Loucy (cell line): ENCODE measurements at regions not wholly inside any gene's neighbourhood (a gene's known extent, or its start where the extent isn't known, plus 50 kb on each side); places are given as distances from the start of the nearest gene placed in this dataset.

Experiments
- H2AFZ ChIP-seq: fragments of 200-600 bp; sonication (generic); 2 replicates; pipeline ENCODE4 v1.6.0; 2016; ENCODE audit warnings: antibody characterized with exemption, mild to moderate bottlenecking, low read length, moderate library complexity
- H3F3A ChIP-seq: fragments of 200-600 bp; 2 replicates; pipeline ENCODE4 v1.6.0; 2016; ENCODE audit warnings: antibody characterized with exemption, low read depth, mild to moderate bottlenecking
- H3K27me3 ChIP-seq: fragments of 200-600 bp; sonication (generic); 2 replicates; pipeline ENCODE4 v1.6.1; 2014; ENCODE audit warnings: low read length, mild to moderate bottlenecking; ENCODE audit not compliant: insufficient read depth, poor library complexity, severe bottlenecking
- H3K36me3 ChIP-seq: fragments of 200-600 bp; sonication (generic); 2 replicates; pipeline ENCODE4 v1.6.1; 2016; ENCODE audit warnings: low read length; ENCODE audit not compliant: insufficient read depth
- H3K4me1 ChIP-seq: fragments of 200-600 bp; sonication (generic); 2 replicates; pipeline ENCODE4 v1.5.1; 2014; ENCODE audit warnings: low read length, mild to moderate bottlenecking; ENCODE audit not compliant: insufficient read depth, poor library complexity, severe bottlenecking
- H3K4me2 ChIP-seq: fragments of 200-600 bp; sonication (generic); 2 replicates; pipeline ENCODE4 v1.6.0; 2014; ENCODE audit warnings: antibody characterized with exemption, low read length, low read depth, mild to moderate bottlenecking; ENCODE audit not compliant: poor library complexity, severe bottlenecking
- H3K4me3 ChIP-seq: fragments of 200-600 bp; sonication (generic); 2 replicates; pipeline ENCODE4 v1.5.1; 2014; ENCODE audit warnings: low read length, mild to moderate bottlenecking, mixed read lengths; ENCODE audit not compliant: poor library complexity, severe bottlenecking
- H3K79me2 ChIP-seq: fragments of 200-600 bp; sonication (generic); 2 replicates; pipeline ENCODE4 v1.6.1; 2014; ENCODE audit warnings: low read length; ENCODE audit not compliant: insufficient read depth
- H3K9ac ChIP-seq: fragments of 200-600 bp; sonication (generic); 2 replicates; pipeline ENCODE4 v1.6.0; 2014; ENCODE audit warnings: mild to moderate bottlenecking, low read depth, low read length, moderate library complexity; ENCODE audit not compliant: poor library complexity, severe bottlenecking
- H3K9me2 ChIP-seq: fragments of 200-600 bp; sonication (generic); replicated peaks from 2 replicates; pipeline ENCODE4 v1.6.1; 2016; ENCODE audit warnings: low read depth, low read length, mixed read lengths
- H3K9me3 ChIP-seq: fragments of 200-600 bp; sonication (generic); 2 replicates; pipeline ENCODE4 v1.6.1; 2014; ENCODE audit warnings: mild to moderate bottlenecking, antibody characterized with exemption, low read length, low read depth; ENCODE audit not compliant: insufficient read depth
- H4K20me1 ChIP-seq: fragments of 200-600 bp; sonication (generic); 2 replicates; pipeline ENCODE4 v1.6.0; 2014; ENCODE audit warnings: antibody characterized with exemption, low read length, mild to moderate bottlenecking; ENCODE audit not compliant: insufficient read depth, poor library complexity, severe bottlenecking
- EZH2phosphoT487 ChIP-seq: fragments of 200-600 bp; IDR thresholded peaks from 2 replicates; pipeline ENCODE4 v1.6.1; 2018; ENCODE audit warnings: antibody characterized with exemption, mild to moderate bottlenecking, moderate library complexity, borderline replicate concordance
- TF ChIP-seq, protein P1 (sequence below): fragments of 200-600 bp; sonication (generic); conservative IDR thresholded peaks from 2 replicates; pipeline ENCODE4 v1.5.1; 2014; ENCODE audit warnings: mild to moderate bottlenecking, antibody characterized with exemption, low read length

DNA sequence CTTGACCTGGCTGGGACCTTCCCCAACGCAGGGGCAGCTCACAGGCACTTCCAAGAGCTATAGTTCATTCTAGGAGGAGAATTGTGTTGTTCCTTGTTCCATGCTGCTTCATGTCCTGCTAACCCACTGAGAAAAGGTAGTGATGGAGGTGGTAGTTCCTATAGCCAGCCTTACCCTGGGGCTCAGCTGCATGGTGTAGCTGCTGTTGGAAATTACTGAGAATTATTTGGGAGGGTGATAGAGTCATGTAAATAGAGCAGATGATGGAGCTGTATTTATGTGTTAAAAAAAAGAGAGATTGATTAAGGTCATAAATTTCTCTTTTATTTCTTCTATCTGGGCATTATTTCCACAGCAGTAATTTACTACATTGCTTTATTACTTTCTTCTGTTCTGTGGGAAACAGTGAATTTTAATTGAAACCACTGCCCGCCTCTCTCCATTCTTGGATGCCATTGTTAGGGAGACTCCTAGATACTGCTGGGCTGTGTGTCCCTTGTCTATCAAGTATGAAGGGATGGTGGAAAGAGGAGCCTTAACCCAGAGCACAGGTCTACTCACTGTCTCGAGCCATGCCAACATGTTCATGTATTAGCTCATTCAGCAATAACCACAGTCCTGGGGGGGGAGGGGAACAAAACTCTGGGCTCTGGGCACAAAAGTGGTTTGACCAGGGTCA, 309.2 kb downstream of the FAT3 start:
- Histone ChIP-seq H3F3A (no peaks in the 10 kb centered on the region), H2AFZ (no peak overlapping the region), H3K27me3 (no peaks in the 10 kb centered on the region), H4K20me1 (no peaks in the 10 kb centered on the region), H3K9me3 (no peaks in the 10 kb centered on the region), H3K4me3 (no peak overlapping the region), H3K36me3 (no peaks in the 10 kb centered on the region), H3K9me2 (no peaks in the 10 kb centered on the region), H3K4me1 (no peaks in the 10 kb centered on the region), H3K4me2 (no peak overlapping the region), H3K79me2 (no peaks in the 10 kb centered on the region), H3K9ac (no peak overlapping the region)
- no peak for TF ChIP-seq EZH2phosphoT487
- TF ChIP-seq, protein P1, sequence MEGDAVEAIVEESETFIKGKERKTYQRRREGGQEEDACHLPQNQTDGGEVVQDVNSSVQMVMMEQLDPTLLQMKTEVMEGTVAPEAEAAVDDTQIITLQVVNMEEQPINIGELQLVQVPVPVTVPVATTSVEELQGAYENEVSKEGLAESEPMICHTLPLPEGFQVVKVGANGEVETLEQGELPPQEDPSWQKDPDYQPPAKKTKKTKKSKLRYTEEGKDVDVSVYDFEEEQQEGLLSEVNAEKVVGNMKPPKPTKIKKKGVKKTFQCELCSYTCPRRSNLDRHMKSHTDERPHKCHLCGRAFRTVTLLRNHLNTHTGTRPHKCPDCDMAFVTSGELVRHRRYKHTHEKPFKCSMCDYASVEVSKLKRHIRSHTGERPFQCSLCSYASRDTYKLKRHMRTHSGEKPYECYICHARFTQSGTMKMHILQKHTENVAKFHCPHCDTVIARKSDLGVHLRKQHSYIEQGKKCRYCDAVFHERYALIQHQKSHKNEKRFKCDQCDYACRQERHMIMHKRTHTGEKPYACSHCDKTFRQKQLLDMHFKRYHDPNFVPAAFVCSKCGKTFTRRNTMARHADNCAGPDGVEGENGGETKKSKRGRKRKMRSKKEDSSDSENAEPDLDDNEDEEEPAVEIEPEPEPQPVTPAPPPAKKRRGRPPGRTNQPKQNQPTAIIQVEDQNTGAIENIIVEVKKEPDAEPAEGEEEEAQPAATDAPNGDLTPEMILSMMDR: no peak

- Histone ChIP-seq H3K4me2 (no peak overlapping the region), H4K20me1 (no peaks in the 10 kb centered on the region), H3K9ac (no peak overlapping the region), H2AFZ (no peak overlapping the region), H3K9me3 (no peaks in the 10 kb centered on the region), H3K4me3 (no peak overlapping the region), H3F3A (no peaks in the 10 kb centered on the region), H3K27me3 (no peaks in the 10 kb centered on the region), H3K79me2 (no peaks in the 10 kb centered on the region), H3K36me3 (no peaks in the 10 kb centered on the region), H3K9me2 (no peaks in the 10 kb centered on the region), H3K4me1 (peaks cover 2% of the 10 kb centered on the region)
- no peak for TF ChIP-seq EZH2phosphoT487
- TF ChIP-seq, protein P1: no peak
Observed at GRCh38 chr11:92536883-92537282, 312.3 kb downstream of the FAT3 start.

GRCh38 chr11:92540096-92540495, 315.5 kb downstream of the FAT3 start:
- Histone ChIP-seq H3K4me1 (peaks cover 2% of the 10 kb centered on the region), H3K4me2 (no peak overlapping the region), H3K9me2 (no peaks in the 10 kb centered on the region), H3K9me3 (no peaks in the 10 kb centered on the region), H3K9ac (no peak overlapping the region), H3K4me3 (no peak overlapping the region), H3K27me3 (no peaks in the 10 kb centered on the region), H3K79me2 (no peaks in the 10 kb centered on the region), H3K36me3 (no peaks in the 10 kb centered on the region), H2AFZ (no peak overlapping the region), H3F3A (no peaks in the 10 kb centered on the region), H4K20me1 (no peaks in the 10 kb centered on the region)
- TF ChIP-seq, protein P1: no peak
- no peak for TF ChIP-seq EZH2phosphoT487
